Dedifferentiated amniotic fluid mesenchymal stem cell (primary cell): ENCODE measurements at regions not wholly inside any gene's neighbourhood (a gene's known extent, or its start where the extent isn't known, plus 50 kb on each side); places are given as distances from the start of the nearest gene placed in this dataset.

Source experiments
- DNase-seq: peaks from one replicate; pipeline ENCODE4 v3.0.0-alpha.2; 2016; ENCODE audit errors: extremely low spot score

DNA sequence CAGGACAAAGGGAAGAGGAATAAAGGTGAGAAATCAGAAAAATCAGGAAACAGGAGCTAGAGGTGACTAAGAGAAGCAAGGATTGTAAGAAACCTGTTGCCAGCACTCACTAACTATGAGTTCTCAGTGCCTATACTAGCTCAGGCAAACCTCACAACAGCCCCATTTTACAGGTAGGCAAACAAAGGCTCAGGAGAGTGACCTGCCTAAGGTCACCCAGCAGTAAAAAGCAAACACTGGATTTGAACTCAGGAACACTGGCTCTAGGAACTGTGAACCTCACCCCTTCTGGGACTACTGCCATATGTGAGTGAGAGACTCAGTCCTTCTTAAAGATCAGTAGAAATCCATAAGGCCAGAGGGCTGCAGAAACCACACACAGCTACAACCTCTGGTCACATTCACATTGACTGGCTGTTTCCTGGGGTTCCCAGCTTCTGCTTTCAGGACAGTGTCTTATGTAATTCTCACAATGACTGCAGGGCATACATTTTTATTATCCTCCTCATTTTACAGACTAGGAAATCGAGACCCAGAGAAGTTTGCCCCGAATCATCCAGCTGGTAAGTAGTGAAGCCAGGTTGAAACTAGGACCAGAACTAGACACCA, 80.7 kb upstream of the MAFB start:
- DNase-seq = no peak

- DNase-seq = no peak
Observed at GRCh38 chr20:40770564-40771307, 81.7 kb upstream of the MAFB start.

- DNase-seq = no peak
Observed at GRCh38 chr20:40771308-40771610, 82.2 kb upstream of the MAFB start.

DNA sequence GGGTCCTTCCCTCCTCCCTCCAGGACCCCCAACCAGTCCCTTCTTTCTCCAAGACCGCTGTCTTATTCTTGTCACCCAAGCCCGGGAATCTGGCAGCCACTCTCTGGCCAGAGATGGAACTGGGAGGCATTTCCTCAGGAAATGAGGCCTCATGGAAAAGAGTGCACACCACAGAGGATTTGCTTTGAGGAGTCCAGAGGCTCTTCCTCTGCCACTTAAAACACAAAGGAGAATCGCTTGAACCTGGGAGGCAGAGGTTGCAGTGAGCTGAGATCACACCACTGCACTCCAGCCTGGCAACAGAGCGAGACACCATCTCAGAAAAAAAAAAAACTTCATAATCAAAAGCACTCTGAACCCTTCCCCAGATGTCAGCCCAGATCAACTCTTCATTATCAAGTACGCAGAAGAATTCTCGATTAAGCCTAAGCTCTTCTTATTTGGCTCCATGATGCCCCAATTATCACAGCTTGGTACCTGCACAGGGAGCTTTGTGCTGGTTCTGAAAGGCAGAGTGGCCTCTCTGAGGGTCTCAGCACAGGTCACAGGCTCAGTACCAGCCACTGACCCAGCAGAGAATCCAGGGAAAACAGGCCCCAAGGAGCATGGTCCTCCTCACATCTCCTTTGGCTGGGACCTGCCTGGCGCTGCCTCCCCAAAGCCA, 82.9 kb upstream of the MAFB start:
- no peak for DNase-seq

GRCh38 chr20:40773376-40773775, 84.3 kb upstream of the MAFB start:
- DNase-seq = no peak

- DNase-seq = no peak
Observed at GRCh38 chr20:40774252-40774651, 85.2 kb upstream of the MAFB start.

- no peak for DNase-seq
Observed at GRCh38 chr20:40775561-40776146, 86.6 kb upstream of the MAFB start.

DNA sequence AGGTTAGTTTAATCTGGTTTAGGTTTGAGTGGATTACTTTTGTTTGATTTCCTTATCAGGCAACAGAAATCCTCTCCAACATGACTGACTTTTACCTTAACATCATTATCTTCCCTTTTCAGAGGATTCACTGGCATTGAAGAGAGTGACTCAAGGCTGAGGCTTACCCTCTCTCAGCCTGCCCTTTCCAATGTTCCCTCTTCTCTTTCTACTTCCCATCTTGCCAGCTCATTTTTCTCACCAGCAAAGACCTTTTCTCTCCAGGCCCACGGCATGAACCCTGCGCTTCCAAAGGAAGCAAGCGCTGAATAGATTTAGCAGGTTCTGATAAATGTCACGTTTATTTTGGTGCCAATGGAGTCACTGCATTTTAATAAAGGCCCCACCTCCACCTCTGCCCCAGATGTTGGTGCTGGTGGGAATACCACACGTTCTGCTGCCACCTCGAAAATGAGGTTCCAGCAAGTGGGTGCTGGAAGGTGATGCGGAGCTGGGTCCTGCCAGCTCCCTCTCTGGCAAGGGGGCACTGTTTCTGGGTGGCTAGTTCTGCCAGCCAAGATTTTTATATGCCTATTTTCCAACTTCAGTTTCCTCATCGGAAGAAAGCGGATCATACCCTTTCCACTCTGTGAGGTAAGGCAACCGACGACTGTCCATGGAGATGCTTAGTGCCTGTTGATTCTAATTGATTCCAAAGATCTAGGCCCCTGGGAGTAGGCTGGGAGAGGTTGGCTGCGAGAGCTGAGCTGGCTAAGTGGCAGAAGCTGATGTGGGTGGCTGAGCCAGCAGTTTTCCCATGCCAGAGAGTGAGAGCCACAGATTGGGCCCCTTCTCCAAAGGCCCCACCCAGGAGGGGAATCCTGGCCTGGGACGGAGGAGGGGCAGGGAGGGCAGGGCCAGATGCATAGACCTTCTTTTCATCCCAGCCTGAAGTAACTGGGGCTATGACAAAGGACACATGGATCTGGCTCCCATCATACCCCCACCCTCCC, 87.7 kb upstream of the MAFB start:
- no peak for DNase-seq

- DNase-seq = no peak
Observed at GRCh38 chr20:40777653-40778052, 88.6 kb upstream of the MAFB start.

DNA sequence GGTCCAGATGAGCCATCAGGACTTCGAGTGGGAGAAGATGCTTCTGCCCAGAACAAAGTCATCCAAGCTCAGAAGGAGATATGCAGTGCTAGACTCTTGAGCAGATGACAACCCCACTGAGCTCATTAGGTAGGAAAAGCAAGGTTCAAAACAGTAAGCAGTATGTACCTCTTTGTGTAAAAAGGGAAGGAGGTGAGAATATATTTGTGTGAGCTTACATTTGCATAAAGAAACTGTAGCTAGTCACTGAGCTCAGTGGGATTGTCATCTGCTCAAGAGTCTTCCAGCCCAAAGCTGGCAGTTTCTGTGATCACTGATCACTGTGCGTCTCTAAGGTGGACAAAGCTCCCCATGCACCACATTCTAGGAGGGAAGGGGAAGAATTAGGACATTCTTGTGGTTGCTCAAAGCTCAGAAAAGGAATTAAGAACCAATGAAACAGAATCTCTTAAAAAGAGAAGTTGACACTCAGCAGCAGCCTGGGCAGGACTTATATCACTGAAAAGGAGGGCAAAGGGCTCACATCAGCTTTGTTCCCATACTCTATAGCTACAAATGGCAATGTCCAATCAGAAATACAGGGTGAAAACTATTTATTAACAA, 90.0 kb upstream of the MAFB start:
- DNase-seq = no peak

DNA sequence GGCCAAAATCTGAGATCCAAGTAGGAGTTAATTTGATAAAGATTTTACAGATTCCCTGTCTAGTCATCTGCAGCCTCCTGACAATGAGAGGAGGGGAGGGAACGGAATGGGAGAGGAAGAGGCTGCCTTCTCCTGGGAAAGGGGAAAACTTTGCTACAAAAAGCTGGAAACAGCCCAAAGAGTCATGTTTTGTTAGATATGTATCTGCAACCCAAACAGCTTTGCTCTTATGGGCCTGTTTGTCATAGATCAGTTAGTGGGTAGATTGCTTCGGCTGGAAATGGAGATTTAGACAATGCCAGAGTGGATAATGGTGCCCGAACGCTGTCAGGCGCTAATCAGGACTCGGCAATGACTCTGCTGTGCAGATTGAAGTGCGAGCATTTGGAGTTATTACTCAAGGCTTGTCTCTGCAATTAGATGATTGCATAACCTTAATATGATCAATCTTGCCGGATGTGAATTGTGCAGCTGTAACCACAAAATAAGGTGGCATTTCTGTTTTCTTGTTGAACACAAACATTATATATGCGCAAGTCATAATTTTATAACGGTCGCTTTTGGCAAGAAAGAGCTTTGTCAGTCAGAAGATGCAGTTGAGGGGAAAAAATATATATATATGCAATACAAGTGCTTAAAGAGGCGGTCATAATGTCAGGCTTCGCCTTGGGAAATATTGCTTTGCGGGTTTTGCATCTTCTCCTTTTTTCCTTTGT, 92.4 kb upstream of the MAFB start:
- no peak for DNase-seq

GRCh38 chr20:40782043-40782368, 93.0 kb upstream of the MAFB start:
- no peak for DNase-seq

DNA sequence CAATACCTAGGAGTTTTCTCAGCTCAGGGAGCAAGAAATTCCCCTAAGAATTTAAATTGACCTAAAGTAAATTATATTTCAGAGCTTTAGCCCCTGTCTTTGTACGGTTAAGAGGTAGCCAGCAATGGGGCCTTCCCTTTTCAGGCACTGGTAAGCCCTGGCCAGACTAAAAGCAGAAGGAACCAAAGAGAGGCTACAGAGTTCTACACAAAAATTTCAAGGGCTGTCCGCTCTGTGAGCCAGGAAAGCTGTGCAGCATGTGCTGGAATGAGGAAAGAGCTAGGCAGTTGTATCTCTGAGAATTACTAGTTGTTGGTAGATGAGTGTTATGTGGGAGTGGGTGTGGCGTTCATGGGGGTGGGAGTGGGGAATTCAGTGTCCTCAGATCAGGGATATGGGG, 96.3 kb upstream of the MAFB start:
- DNase-seq = no peak

GRCh38 chr20:40786336-40786735, 97.3 kb upstream of the MAFB start:
- DNase-seq = no peak

GRCh38 chr20:40787941-40788340, 98.9 kb upstream of the MAFB start:
- no peak for DNase-seq

- no peak for DNase-seq
Observed at GRCh38 chr20:40797425-40797824, 108.4 kb upstream of the MAFB start.

- no peak for DNase-seq
Observed at GRCh38 chr20:40798066-40798465, 109.0 kb upstream of the MAFB start.

DNA sequence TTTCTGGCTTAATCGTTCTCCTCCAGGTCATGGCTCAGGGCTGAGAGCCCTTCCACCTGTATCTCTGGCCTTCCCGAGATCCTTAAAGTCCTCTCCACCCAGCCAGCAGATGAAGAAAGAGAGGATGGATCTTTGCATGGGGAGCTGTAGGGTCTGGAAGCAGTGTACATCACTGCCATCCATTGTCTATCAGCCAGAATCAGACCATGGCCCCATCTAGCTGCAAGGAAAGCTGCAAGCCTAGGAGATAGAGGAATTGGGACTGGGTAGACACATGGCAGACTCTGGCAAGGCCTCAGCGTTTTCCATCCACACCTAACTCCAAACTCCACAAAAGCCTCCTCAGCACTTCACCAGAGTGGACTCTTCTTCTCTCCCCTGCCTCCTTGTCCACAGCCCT, 113.8 kb upstream of the MAFB start:
- no peak for DNase-seq

DNA sequence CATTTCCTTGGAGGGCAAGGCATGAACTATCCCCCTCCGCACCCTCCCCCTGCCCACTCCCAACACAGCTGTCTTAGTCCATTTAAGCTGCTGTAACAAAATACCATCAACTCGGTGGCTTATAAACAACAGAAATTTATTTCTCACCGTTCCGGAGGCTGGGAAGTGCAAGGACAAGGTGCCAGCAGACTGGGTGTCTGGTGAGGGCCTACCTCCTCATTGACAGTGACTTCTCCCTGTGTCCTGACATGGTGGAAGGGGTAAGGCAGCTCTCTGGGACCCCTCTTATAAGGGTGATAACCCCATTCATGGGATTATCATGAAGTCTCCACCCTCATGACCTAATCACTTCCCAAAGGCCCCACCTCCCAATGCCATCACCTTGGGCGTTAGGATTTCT, 114.3 kb upstream of the MAFB start:
- no peak for DNase-seq

DNA sequence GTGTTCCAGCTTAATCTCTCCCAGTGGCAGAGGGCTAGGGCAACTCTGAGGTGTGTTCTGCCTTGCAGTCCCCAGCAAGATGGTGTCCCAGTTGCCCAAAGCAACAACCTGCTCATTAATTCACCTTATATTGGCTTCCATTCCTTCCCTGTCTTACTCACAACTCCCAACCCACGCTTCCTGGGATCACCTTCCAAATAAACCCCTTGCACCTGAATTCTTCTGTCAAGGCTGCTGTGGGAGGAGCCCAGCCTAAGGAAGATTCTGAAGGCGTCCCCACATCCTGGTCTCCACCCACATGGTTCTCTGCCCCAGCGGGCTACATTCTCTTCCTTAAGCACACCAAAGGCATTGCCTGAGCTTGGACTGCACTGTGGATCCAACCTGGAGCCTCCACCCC, 116.6 kb upstream of the MAFB start:
- DNase-seq = no peak
